ENCODE measurements at regions not wholly inside any gene's neighbourhood (a gene's known extent, or its start where the extent isn't known, plus 50 kb on each side); places are given as distances from the start of the nearest gene placed in this dataset.
"Not testable (repeated sequence)": the region's sequence is repeated elsewhere in the genome, so short reads cannot be mapped to it uniquely, and the experiment has no call there.

DNA sequence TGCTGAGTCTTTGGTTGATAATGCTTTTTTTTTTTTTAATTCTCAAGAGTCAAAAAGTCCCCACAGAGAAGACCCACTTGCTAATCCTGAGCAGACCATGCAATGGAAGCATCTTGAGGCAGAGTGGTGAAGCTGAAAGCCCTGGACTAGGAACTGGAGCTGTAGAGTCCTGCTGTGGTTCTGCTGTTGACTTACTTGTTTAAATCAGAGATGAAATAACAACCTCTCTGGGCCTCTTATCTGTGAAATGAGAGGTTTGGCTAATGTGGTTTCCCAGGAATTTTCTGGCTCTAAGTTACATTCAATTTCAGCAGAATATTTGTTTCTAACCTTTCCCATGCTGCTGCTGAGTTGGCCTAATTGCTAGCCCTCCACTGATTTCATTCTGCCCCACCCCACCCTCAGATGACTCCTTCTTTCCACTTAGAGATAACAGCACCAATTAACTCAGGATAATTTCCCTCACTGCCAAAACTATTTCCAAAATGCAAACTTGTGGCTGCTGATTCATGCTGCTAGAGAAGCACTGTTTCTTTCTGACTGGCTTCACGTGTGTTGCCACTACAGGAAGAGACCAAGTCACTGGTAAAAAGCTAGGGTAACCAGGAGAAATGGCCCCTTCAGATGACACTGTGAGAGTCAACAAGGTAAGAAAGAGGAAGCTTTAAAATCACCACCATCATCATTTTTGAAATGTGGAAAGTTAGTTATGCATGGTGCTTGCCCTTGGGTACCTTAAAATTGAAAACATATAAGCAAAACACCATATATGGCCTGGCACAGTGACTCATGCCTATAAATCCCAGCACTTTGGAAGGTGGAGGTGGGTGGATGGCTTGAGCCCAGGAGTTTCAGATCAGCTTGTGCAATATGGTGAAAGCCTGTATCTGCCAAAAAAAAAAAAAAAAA lies 326.4 kb downstream of the DCHS2 start:
- H3K9me3 ChIP-seq (ENCODE audit: low read length) = no peaks in the 10 kb centered on the region
- no peak overlapping the region for H3K4me3 ChIP-seq (ENCODE audit: low read length)
- H2AFZ ChIP-seq (ENCODE audit: low read depth, low read length) = no peak overlapping the region
- H3K4me1 ChIP-seq (ENCODE audit: insufficient read depth, low read length) = no peaks in the 10 kb centered on the region
- no peaks in the 10 kb centered on the region for H3K27me3 ChIP-seq (ENCODE audit: insufficient read depth, low read length)
- no peaks in the 10 kb centered on the region for H3K36me3 ChIP-seq (ENCODE audit: insufficient read depth, low read length)

- H3K4me1 ChIP-seq (ENCODE audit: insufficient read depth, low read length) = no peaks in the 10 kb centered on the region
- H3K27me3 ChIP-seq (ENCODE audit: insufficient read depth, low read length) = no peaks in the 10 kb centered on the region
- no peaks in the 10 kb centered on the region for H3K36me3 ChIP-seq (ENCODE audit: insufficient read depth, low read length)
- no peaks in the 10 kb centered on the region for H3K9me3 ChIP-seq (ENCODE audit: low read length)
- H3K4me3 ChIP-seq (ENCODE audit: low read length) = no peak overlapping the region
- no peak overlapping the region for H2AFZ ChIP-seq (ENCODE audit: low read depth, low read length)
Observed at GRCh38 chr4:154160519-154161301, 330.9 kb downstream of the DCHS2 start.

- H3K27me3 ChIP-seq (ENCODE audit: insufficient read depth, low read length) = no peaks in the 10 kb centered on the region
- H2AFZ ChIP-seq (ENCODE audit: low read depth, low read length) = no peak overlapping the region
- H3K4me3 ChIP-seq (ENCODE audit: low read length) = no peak overlapping the region
- H3K4me1 ChIP-seq (ENCODE audit: insufficient read depth, low read length) = no peaks in the 10 kb centered on the region
- H3K36me3 ChIP-seq (ENCODE audit: insufficient read depth, low read length) = no peaks in the 10 kb centered on the region
- no peaks in the 10 kb centered on the region for H3K9me3 ChIP-seq (ENCODE audit: low read length)
Observed at GRCh38 chr4:154158361-154159155, 333.0 kb downstream of the DCHS2 start.

DNA sequence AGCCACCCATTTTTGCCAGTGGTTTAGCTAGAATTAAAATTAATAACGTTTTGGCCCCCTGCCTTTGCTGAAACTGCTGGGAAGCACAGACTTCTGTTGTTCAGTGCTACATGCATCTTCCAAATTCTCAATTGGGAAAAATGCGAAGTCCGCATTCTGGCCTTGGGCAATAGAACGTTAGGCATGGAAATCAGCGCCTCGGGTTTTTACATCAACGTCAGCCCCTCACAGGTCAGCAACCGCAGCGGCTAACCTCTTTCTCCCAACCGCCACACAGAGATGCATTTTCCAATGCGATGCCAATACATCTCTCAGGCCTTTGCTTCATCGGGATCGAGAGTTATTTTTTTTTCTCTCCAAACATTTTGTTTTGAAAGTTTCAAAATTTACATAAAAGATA lies 339.1 kb downstream of the DCHS2 start:
- H3K27me3 ChIP-seq (ENCODE audit: insufficient read depth, low read length) = no peaks in the 10 kb centered on the region
- no peaks in the 10 kb centered on the region for H3K4me1 ChIP-seq (ENCODE audit: insufficient read depth, low read length)
- H3K4me3 ChIP-seq (ENCODE audit: low read length) = no peak overlapping the region
- no peaks in the 10 kb centered on the region for H3K9me3 ChIP-seq (ENCODE audit: low read length)
- H2AFZ ChIP-seq (ENCODE audit: low read depth, low read length) = no peak overlapping the region
- no peaks in the 10 kb centered on the region for H3K36me3 ChIP-seq (ENCODE audit: insufficient read depth, low read length)

- not testable (repeated sequence) for H2AFZ ChIP-seq (ENCODE audit: low read depth, low read length); H3K36me3 ChIP-seq (ENCODE audit: insufficient read depth, low read length); H3K4me3 ChIP-seq (ENCODE audit: low read length); H3K27me3 ChIP-seq (ENCODE audit: insufficient read depth, low read length); H3K4me1 ChIP-seq (ENCODE audit: insufficient read depth, low read length); H3K9me3 ChIP-seq (ENCODE audit: low read length)
Observed at GRCh38 chr4:154149236-154149635, 342.4 kb downstream of the DCHS2 start.

DNA sequence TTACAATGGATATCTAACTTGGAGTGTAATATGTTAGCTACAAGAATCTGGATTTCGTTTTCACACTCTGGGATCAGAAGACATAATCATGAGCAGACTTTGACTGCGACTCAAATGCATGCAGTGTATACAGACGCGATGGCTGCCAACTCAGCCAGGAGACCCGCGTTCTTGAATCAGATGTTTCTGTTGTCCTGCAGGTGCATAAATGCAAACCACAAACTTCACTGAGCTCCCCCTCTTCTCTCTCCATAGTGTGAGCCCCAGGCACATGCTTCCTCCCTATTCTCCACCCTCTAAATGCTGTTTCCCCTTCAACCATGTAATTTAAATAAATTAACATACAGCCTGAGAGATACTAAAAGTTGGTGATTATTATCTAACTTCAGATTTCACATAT lies 347.9 kb downstream of the DCHS2 start:
- no peak overlapping the region for H2AFZ ChIP-seq (ENCODE audit: low read depth, low read length)
- H3K4me1 ChIP-seq (ENCODE audit: insufficient read depth, low read length) = no peaks in the 10 kb centered on the region
- H3K4me3 ChIP-seq (ENCODE audit: low read length) = no peak overlapping the region
- H3K27me3 ChIP-seq (ENCODE audit: insufficient read depth, low read length) = no peaks in the 10 kb centered on the region
- H3K36me3 ChIP-seq (ENCODE audit: insufficient read depth, low read length) = no peaks in the 10 kb centered on the region
- no peaks in the 10 kb centered on the region for H3K9me3 ChIP-seq (ENCODE audit: low read length)

DNA sequence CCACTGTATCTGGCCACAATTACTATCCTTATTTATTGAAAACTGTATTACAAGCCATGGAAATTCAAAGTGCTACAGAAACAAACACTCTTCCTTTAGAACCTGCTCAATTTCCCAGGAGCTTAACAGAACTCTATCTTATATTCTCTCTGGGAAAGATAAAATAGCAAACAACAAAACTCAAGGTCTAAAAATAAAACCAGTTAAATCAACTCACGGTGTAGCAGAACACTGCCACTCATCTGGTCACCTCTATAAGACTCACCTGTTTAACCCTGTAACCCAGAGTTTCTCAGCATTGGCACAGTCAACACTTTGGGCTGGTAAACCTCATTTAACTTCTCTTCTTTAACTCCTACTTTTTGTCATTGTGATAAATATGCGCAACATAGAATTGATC lies 348.9 kb downstream of the DCHS2 start:
- Histone ChIP-seq H3K27me3 (ENCODE audit: insufficient read depth, low read length) (no peaks in the 10 kb centered on the region), H3K9me3 (ENCODE audit: low read length) (no peaks in the 10 kb centered on the region), H2AFZ (ENCODE audit: low read depth, low read length) (no peak overlapping the region), H3K4me3 (ENCODE audit: low read length) (no peak overlapping the region), H3K36me3 (ENCODE audit: insufficient read depth, low read length) (no peaks in the 10 kb centered on the region), H3K4me1 (ENCODE audit: insufficient read depth, low read length) (no peaks in the 10 kb centered on the region)

DNA sequence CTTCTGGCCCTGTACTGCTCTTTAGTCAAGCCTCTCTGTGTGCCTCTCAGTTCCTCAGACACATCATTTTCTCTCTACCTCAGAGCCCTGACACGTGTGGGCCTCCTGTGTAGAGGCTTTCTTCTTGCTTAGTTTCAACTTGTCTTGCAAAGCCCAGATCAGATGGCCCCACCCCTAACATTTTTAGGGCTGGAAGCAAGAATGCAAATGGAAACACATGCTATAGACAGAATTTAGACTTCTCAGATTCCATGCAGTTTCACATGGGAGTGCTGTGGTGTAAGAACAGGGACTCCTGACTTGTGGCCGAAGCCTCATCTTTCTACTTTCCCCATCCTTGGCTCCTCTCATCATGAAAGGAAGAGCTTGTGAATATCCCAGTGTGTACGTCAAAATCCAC lies 350.7 kb downstream of the DCHS2 start:
- Histone ChIP-seq H3K4me1 (ENCODE audit: insufficient read depth, low read length) (no peaks in the 10 kb centered on the region), H3K36me3 (ENCODE audit: insufficient read depth, low read length) (no peaks in the 10 kb centered on the region), H2AFZ (ENCODE audit: low read depth, low read length) (no peak overlapping the region), H3K27me3 (ENCODE audit: insufficient read depth, low read length) (no peaks in the 10 kb centered on the region), H3K4me3 (ENCODE audit: low read length) (no peak overlapping the region), H3K9me3 (ENCODE audit: low read length) (no peaks in the 10 kb centered on the region)

GRCh38 chr4:154137320-154137905 lies 348.5 kb upstream of the SFRP2 start:
- Histone ChIP-seq H3K27me3 (ENCODE audit: insufficient read depth, low read length) (no peaks in the 10 kb centered on the region), H3K4me1 (ENCODE audit: insufficient read depth, low read length) (no peaks in the 10 kb centered on the region), H3K4me3 (ENCODE audit: low read length) (no peak overlapping the region), H3K36me3 (ENCODE audit: insufficient read depth, low read length) (no peaks in the 10 kb centered on the region), H3K9me3 (ENCODE audit: low read length) (peaks cover 2% of the 10 kb centered on the region), H2AFZ (ENCODE audit: low read depth, low read length) (no peak overlapping the region)

GRCh38 chr4:154135576-154135975 lies 346.7 kb upstream of the SFRP2 start:
- Histone ChIP-seq H3K27me3 (ENCODE audit: insufficient read depth, low read length) (no peaks in the 10 kb centered on the region), H3K4me3 (ENCODE audit: low read length) (no peak overlapping the region), H2AFZ (ENCODE audit: low read depth, low read length) (no peak overlapping the region), H3K9me3 (ENCODE audit: low read length) (peaks cover 2% of the 10 kb centered on the region), H3K4me1 (ENCODE audit: insufficient read depth, low read length) (no peaks in the 10 kb centered on the region), H3K36me3 (ENCODE audit: insufficient read depth, low read length) (no peaks in the 10 kb centered on the region)

DNA sequence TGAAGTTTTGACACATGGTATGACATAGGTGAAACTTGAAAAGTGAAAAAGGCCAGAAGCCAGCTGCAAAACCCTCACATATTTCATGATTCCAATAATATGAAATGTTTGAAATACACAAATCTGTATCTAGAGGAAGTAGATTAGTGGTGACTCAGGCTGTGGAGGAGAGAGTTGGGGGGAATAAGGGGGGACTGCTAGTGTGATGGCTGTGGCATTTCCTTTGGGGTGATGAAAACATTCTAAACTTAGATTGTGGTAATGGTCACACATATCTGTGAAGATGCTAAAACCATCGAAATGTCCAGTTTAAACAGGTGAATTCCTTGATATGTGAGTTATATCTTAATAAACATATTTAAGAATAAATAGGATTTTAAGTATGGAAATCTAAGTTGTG lies 343.5 kb upstream of the SFRP2 start:
- H2AFZ ChIP-seq (ENCODE audit: low read depth, low read length) = no peak overlapping the region
- no peak overlapping the region for H3K4me3 ChIP-seq (ENCODE audit: low read length)
- H3K36me3 ChIP-seq (ENCODE audit: insufficient read depth, low read length) = no peaks in the 10 kb centered on the region
- H3K4me1 ChIP-seq (ENCODE audit: insufficient read depth, low read length) = no peaks in the 10 kb centered on the region
- no peaks in the 10 kb centered on the region for H3K27me3 ChIP-seq (ENCODE audit: insufficient read depth, low read length)
- H3K9me3 ChIP-seq (ENCODE audit: low read length) = peaks cover 2% of the 10 kb centered on the region

DNA sequence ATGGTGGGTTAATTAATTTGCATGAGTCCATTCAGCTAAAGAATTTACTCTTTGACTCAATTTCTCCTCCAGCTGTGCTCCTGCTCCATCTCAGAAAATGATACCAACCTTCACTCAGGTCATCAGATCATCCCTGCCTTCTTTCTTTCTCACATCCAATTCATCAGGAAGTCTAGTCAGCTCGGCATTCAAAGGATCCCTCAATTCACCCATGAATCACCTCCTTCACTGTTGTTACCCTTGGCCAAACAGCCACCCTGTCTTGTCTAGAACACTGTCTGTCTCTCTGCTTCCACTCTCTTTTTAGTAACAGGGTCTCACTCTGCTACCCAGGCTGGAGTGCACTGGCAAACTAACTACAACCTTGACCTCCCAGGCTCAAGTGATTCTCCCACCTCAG lies 337.4 kb upstream of the SFRP2 start:
- H3K36me3 ChIP-seq (ENCODE audit: insufficient read depth, low read length) = no peaks in the 10 kb centered on the region
- no peak overlapping the region for H3K4me3 ChIP-seq (ENCODE audit: low read length)
- H3K9me3 ChIP-seq (ENCODE audit: low read length) = peaks cover 10% of the 10 kb centered on the region
- no peaks in the 10 kb centered on the region for H3K4me1 ChIP-seq (ENCODE audit: insufficient read depth, low read length)
- no peak overlapping the region for H2AFZ ChIP-seq (ENCODE audit: low read depth, low read length)
- H3K27me3 ChIP-seq (ENCODE audit: insufficient read depth, low read length) = no peaks in the 10 kb centered on the region
